ENCODE measurements at regions not wholly inside any gene's neighbourhood (a gene's known extent, or its start where the extent isn't known, plus 50 kb on each side); places are given as distances from the start of the nearest gene placed in this dataset.

DNA sequence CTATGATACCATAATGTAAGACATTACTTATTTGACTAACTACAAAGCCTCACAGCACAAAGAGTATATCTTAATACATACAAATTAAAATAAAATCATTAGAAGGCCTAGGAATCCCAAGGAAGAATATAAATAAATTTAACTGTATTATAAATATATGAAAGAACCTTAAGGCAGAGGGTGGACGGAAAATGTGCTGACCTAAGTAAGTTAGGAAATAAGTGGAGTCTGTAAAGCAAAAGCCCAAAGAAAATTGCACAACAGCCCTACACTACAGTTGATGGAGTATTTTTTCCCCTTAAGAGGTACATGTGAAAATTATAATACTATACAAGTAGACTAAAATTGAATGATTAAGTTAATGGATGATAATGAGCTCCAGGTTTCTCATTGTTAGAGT is 710.1 kb downstream of the NR4A2 start:
- TF ChIP-seq POLR2A (IDR thresholded peaks at IDR 0.05) = no peak
- no peak for TF ChIP-seq CTCF (IDR thresholded peaks at IDR 0.05)

Data from right lobe of liver (tissue), 4 donors.